ENCODE measurements at regions not wholly inside any gene's neighbourhood (a gene's known extent, or its start where the extent isn't known, plus 50 kb on each side); places are given as distances from the start of the nearest gene placed in this dataset.

- H3K4me3 ChIP-seq (ENCODE audit: low read depth, low read length): no peak overlapping the region
- DNase-seq (ENCODE audit: low read depth): no peak
- no peak for TF ChIP-seq CTCF (conservative IDR thresholded peaks at IDR 0.05; ENCODE audit: low read depth, low read length)
Observed at GRCh38 chr15:70463453-70463834, 299.9 kb downstream of the UACA start.

- no peak for DNase-seq (ENCODE audit: low read depth)
- H3K4me3 ChIP-seq (ENCODE audit: low read depth, low read length): no peak overlapping the region
- TF ChIP-seq CTCF (conservative IDR thresholded peaks at IDR 0.05; ENCODE audit: low read depth, low read length): no peak
Observed at GRCh38 chr15:70461992-70462391, 301.4 kb downstream of the UACA start.

GRCh38 chr15:70461017-70461416 is 302.3 kb downstream of the UACA start:
- DNase-seq (ENCODE audit: low read depth): no peak
- TF ChIP-seq CTCF (conservative IDR thresholded peaks at IDR 0.05; ENCODE audit: low read depth, low read length): no peak
- H3K4me3 ChIP-seq (ENCODE audit: low read depth, low read length): no peak overlapping the region

GRCh38 chr15:70459312-70459711 is 304.0 kb downstream of the UACA start:
- DNase-seq (ENCODE audit: low read depth): no peak
- no peak for TF ChIP-seq CTCF (conservative IDR thresholded peaks at IDR 0.05; ENCODE audit: low read depth, low read length)
- H3K4me3 ChIP-seq (ENCODE audit: low read depth, low read length): no peak overlapping the region

GRCh38 chr15:70453766-70454165 is 309.6 kb downstream of the UACA start:
- TF ChIP-seq CTCF (conservative IDR thresholded peaks at IDR 0.05; ENCODE audit: low read depth, low read length): no peak
- DNase-seq (ENCODE audit: low read depth): no peak
- no peak overlapping the region for H3K4me3 ChIP-seq (ENCODE audit: low read depth, low read length)

- no peak for TF ChIP-seq CTCF (conservative IDR thresholded peaks at IDR 0.05; ENCODE audit: low read depth, low read length)
- H3K4me3 ChIP-seq (ENCODE audit: low read depth, low read length): no peak overlapping the region
- no peak for DNase-seq (ENCODE audit: low read depth)
Observed at GRCh38 chr15:70453238-70453637, 310.1 kb downstream of the UACA start.

GRCh38 chr15:70451821-70452653 is 311.3 kb downstream of the UACA start:
- DNase-seq (ENCODE audit: low read depth): no peak
- no peak for TF ChIP-seq CTCF (conservative IDR thresholded peaks at IDR 0.05; ENCODE audit: low read depth, low read length)
- no peak overlapping the region for H3K4me3 ChIP-seq (ENCODE audit: low read depth, low read length)
